T-helper 1 cell treated with Interleukin-12 subunit alpha and Interleukin-12 subunit beta and Interleukin-4 antibody, amounts not matched to agents 30 μg/mL and 1 μg/mL, for 36 hours (primary cell): ENCODE measurements at regions not wholly inside any gene's neighbourhood (a gene's known extent, or its start where the extent isn't known, plus 50 kb on each side); places are given as distances from the start of the nearest gene placed in this dataset.

Experiments used
- H3K27ac Mint-ChIP-seq: one replicate; pipeline ENCODE4 v1.8.0; 2021; ENCODE audit warnings: mild to moderate bottlenecking, mixed read lengths
- H3K27me3 Mint-ChIP-seq: one replicate; pipeline ENCODE4 v1.8.0; 2021; ENCODE audit warnings: low read depth, mixed read lengths
- H3K36me3 Mint-ChIP-seq: one replicate; pipeline ENCODE4 v1.8.0; 2021; ENCODE audit warnings: low read depth, mixed read lengths
- H3K4me1 Mint-ChIP-seq: one replicate; pipeline ENCODE4 v1.8.0; 2021; ENCODE audit warnings: low read depth, mixed read lengths
- H3K4me3 Mint-ChIP-seq: one replicate; pipeline ENCODE4 v1.8.0; 2021; ENCODE audit warnings: mild to moderate bottlenecking, moderate library complexity, mixed read lengths
- H3K9me3 Mint-ChIP-seq: one replicate; pipeline ENCODE4 v1.8.0; 2021; ENCODE audit warnings: mixed read lengths

- Mint-ChIP-seq H3K27me3 (no peaks in the 10 kb centered on the region), H3K4me3 (no peak overlapping the region), H3K27ac (no peak overlapping the region), H3K4me1 (no peaks in the 10 kb centered on the region), H3K36me3 (no peaks in the 10 kb centered on the region), H3K9me3 (no peaks in the 10 kb centered on the region)
Measured at GRCh38 chr5:156273325-156273724, 53.6 kb upstream of the SGCD start.

GRCh38 chr5:156274453-156274852, 52.5 kb upstream of the SGCD start:
- Mint-ChIP-seq H3K27ac (no peak overlapping the region), H3K27me3 (no peaks in the 10 kb centered on the region), H3K4me3 (no peak overlapping the region), H3K9me3 (no peaks in the 10 kb centered on the region), H3K4me1 (no peaks in the 10 kb centered on the region), H3K36me3 (no peaks in the 10 kb centered on the region)
